HepG2 (cell line): ENCODE measurements at regions not wholly inside any gene's neighbourhood (a gene's known extent, or its start where the extent isn't known, plus 50 kb on each side); places are given as distances from the start of the nearest gene placed in this dataset.

ENCODE experiments used
- BRD4 ChIP-seq: sonication (generic); formaldehyde crosslinking; IDR thresholded peaks from 2 replicates; pipeline ENCODE4 v1.4.0; 2020; ENCODE audit warnings: missing genetic modification reagents
- ERF ChIP-seq: IDR thresholded peaks from 2 replicates; pipeline ENCODE4 v1.6.1; 2018; ENCODE audit warnings: missing biosample characterization, missing genetic modification reagents
- ESRRA ChIP-seq: sonication (generic); formaldehyde crosslinking; IDR thresholded peaks from 2 replicates; pipeline ENCODE4 v1.5.1; 2020; ENCODE audit warnings: mild to moderate bottlenecking, low read depth, missing genetic modification reagents
- EZH2 ChIP-seq: conservative IDR thresholded peaks from 2 replicates; pipeline ENCODE4 v1.6.1; 2012; ENCODE audit warnings: mild to moderate bottlenecking, low read depth, low read length, moderate library complexity
- MEF2D ChIP-seq: sonication (generic); formaldehyde crosslinking; IDR thresholded peaks from 2 replicates; pipeline ENCODE4 v1.5.1; 2020; ENCODE audit warnings: mild to moderate bottlenecking, missing genetic modification reagents
- RFXAP ChIP-seq: sonication (generic); formaldehyde crosslinking; IDR thresholded peaks from 2 replicates; pipeline ENCODE4 v1.4.0; 2020; ENCODE audit warnings: missing genetic modification reagents, borderline replicate concordance
- SP4 ChIP-seq: sonication (generic); formaldehyde crosslinking; IDR thresholded peaks from 2 replicates; pipeline ENCODE4 v1.8.1; 2023; ENCODE audit warnings: mild to moderate bottlenecking, missing genetic modification reagents
- SRF ChIP-seq: IDR thresholded peaks from 2 replicates; pipeline ENCODE4 v1.6.1; 2011; ENCODE audit warnings: mild to moderate bottlenecking, low read depth, low read length, moderate library complexity
- TEAD2 ChIP-seq: sonication (generic); formaldehyde crosslinking; IDR thresholded peaks from 2 replicates; pipeline ENCODE4 v1.9.0; 2021; ENCODE audit warnings: missing genetic modification reagents
- TRIM24 ChIP-seq: sonication (generic); formaldehyde crosslinking; IDR thresholded peaks from 2 replicates; pipeline ENCODE4 v1.8.0; 2022; ENCODE audit warnings: mild to moderate bottlenecking, missing genetic modification reagents
- ZFP36L1 ChIP-seq: sonication (generic); formaldehyde crosslinking; IDR thresholded peaks from 2 replicates; pipeline ENCODE4 v1.8.0; 2022; ENCODE audit warnings: mild to moderate bottlenecking, missing genetic modification reagents, moderate library complexity
- ZFY ChIP-seq: sonication (generic); formaldehyde crosslinking; IDR thresholded peaks from 2 replicates; pipeline ENCODE4 v1.4.0; 2020; ENCODE audit warnings: missing genetic modification reagents
- ZNF121 ChIP-seq: sonication (generic); formaldehyde crosslinking; IDR thresholded peaks from 2 replicates; pipeline ENCODE4 v1.5.0; 2020; ENCODE audit warnings: mild to moderate bottlenecking, missing genetic modification reagents
- ZNF160 ChIP-seq: sonication (generic); formaldehyde crosslinking; IDR thresholded peaks from 2 replicates; pipeline ENCODE4 v1.8.0; 2022; ENCODE audit warnings: mild to moderate bottlenecking, inconsistent platforms, missing genetic modification reagents
- ZNF205 ChIP-seq: IDR thresholded peaks from 2 replicates; pipeline ENCODE4 v1.6.1; 2018; ENCODE audit warnings: missing biosample characterization, missing genetic modification reagents
- ZNF253 ChIP-seq: sonication (generic); formaldehyde crosslinking; IDR thresholded peaks from 2 replicates; pipeline ENCODE4 v1.8.0; 2022; ENCODE audit warnings: mild to moderate bottlenecking, missing genetic modification reagents, borderline replicate concordance
- ZNF564 ChIP-seq: sonication (generic); formaldehyde crosslinking; IDR thresholded peaks from 2 replicates; pipeline ENCODE4 v1.8.1; 2023; ENCODE audit warnings: mild to moderate bottlenecking, missing genetic modification reagents
- ZNF7 ChIP-seq: IDR thresholded peaks from 2 replicates; pipeline ENCODE4 v1.6.1; 2016; ENCODE audit warnings: missing biosample characterization, missing genetic modification reagents
- ZNF790 ChIP-seq: sonication (generic); formaldehyde crosslinking; IDR thresholded peaks from 2 replicates; pipeline ENCODE4 v1.8.0; 2022; ENCODE audit warnings: missing genetic modification reagents, mild to moderate bottlenecking, borderline replicate concordance
- ZNF816 ChIP-seq: sonication (generic); formaldehyde crosslinking; IDR thresholded peaks from 2 replicates; pipeline ENCODE4 v1.8.0; 2022; ENCODE audit warnings: missing genetic modification reagents, mild to moderate bottlenecking, borderline replicate concordance
- ZSCAN20 ChIP-seq: sonication (generic); formaldehyde crosslinking; IDR thresholded peaks from 2 replicates; pipeline ENCODE4 v1.4.0; 2020; ENCODE audit warnings: missing genetic modification reagents, mild to moderate bottlenecking, borderline replicate concordance
- TF ChIP-seq, protein P1 (sequence below): sonication (generic); formaldehyde crosslinking; IDR thresholded peaks from 2 replicates; pipeline ENCODE4 v1.4.0; 2020; ENCODE audit warnings: mild to moderate bottlenecking, missing genetic modification reagents
- TF ChIP-seq, protein P2 (sequence below): sonication (generic); formaldehyde crosslinking; IDR thresholded peaks from 2 replicates; pipeline ENCODE4 v1.4.0; 2020; ENCODE audit warnings: missing genetic modification reagents, borderline replicate concordance
- TF ChIP-seq, protein P3 (sequence below), 2 experiments: IDR thresholded peaks; 2 replicates each; pipeline ENCODE4 v1.6.1; 2011 to 2012; ENCODE audit warnings: low read length in 2 of 2, borderline replicate concordance in 1 of 2, low read depth in 1 of 2, mild to moderate bottlenecking in 1 of 2, moderate library complexity in 1 of 2
- TF ChIP-seq, protein P4 (sequence below): sonication (generic); formaldehyde crosslinking; IDR thresholded peaks from 2 replicates; pipeline ENCODE4 v1.8.1; 2023; ENCODE audit warnings: missing genetic modification reagents, mild to moderate bottlenecking, borderline replicate concordance

DNA sequence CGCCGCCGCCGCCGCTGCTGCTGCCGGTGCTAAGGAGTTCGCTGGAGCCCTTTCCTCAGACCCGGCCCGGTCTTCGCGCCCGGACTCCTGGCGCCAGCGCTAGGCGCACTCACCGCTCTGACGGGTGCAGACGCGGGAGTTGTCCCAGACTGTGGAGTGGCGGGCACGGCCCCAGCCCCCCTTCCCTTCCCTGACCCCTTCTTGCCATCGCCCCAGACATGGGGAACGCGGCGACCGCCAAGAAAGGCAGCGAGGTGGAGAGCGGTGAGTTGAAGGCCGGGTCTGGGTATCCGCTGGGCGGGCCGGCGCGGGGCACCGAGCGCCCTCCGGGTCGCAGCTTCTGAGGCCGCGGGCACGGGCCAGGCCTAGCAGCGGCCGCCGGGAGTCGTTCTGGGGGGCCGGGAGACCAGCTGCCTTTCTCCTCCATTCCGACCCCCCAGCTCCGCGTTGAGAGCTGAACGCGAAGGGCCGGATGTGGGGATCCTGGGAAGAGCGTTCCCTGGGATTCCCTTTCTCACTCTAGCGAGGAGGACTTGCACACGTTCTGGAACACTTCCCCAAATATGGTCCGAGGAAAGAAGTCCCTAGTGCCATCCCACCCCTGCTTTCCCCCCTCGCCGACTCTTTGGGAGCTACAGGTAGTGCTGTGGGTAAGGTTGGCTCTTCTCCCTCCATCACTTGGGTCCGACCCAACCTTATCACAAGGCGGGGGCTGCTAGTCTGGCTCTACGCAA is 65.8 kb upstream of the PRKACB start (continued):
- TF ChIP-seq, protein P1, sequence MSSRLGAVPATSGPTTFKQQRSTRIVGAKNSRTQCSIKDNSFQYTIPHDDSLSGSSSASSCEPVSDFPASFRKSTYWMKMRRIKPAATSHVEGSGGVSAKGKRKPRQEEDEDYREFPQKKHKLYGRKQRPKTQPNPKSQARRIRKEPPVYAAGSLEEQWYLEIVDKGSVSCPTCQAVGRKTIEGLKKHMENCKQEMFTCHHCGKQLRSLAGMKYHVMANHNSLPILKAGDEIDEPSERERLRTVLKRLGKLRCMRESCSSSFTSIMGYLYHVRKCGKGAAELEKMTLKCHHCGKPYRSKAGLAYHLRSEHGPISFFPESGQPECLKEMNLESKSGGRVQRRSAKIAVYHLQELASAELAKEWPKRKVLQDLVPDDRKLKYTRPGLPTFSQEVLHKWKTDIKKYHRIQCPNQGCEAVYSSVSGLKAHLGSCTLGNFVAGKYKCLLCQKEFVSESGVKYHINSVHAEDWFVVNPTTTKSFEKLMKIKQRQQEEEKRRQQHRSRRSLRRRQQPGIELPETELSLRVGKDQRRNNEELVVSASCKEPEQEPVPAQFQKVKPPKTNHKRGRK (CRISPR knock-in tag) = no peak
- TF ChIP-seq TEAD2 = no peak
- TF ChIP-seq, protein P2, sequence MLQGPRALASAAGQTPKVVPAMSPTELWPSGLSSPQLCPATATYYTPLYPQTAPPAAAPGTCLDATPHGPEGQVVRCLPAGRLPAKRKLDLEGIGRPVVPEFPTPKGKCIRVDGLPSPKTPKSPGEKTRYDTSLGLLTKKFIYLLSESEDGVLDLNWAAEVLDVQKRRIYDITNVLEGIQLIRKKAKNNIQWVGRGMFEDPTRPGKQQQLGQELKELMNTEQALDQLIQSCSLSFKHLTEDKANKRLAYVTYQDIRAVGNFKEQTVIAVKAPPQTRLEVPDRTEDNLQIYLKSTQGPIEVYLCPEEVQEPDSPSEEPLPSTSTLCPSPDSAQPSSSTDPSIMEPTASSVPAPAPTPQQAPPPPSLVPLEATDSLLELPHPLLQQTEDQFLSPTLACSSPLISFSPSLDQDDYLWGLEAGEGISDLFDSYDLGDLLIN (CRISPR knock-in tag) = no peak; the same call in 1 of the 2 replicates
- no peak for TF ChIP-seq EZH2
- TF ChIP-seq ZFY (CRISPR knock-in tag) = peak; percentile 75
- TF ChIP-seq ZNF253 (CRISPR knock-in tag) = no peak
- TF ChIP-seq ZNF205 (CRISPR knock-in tag) = no peak
- TF ChIP-seq, protein P3, sequence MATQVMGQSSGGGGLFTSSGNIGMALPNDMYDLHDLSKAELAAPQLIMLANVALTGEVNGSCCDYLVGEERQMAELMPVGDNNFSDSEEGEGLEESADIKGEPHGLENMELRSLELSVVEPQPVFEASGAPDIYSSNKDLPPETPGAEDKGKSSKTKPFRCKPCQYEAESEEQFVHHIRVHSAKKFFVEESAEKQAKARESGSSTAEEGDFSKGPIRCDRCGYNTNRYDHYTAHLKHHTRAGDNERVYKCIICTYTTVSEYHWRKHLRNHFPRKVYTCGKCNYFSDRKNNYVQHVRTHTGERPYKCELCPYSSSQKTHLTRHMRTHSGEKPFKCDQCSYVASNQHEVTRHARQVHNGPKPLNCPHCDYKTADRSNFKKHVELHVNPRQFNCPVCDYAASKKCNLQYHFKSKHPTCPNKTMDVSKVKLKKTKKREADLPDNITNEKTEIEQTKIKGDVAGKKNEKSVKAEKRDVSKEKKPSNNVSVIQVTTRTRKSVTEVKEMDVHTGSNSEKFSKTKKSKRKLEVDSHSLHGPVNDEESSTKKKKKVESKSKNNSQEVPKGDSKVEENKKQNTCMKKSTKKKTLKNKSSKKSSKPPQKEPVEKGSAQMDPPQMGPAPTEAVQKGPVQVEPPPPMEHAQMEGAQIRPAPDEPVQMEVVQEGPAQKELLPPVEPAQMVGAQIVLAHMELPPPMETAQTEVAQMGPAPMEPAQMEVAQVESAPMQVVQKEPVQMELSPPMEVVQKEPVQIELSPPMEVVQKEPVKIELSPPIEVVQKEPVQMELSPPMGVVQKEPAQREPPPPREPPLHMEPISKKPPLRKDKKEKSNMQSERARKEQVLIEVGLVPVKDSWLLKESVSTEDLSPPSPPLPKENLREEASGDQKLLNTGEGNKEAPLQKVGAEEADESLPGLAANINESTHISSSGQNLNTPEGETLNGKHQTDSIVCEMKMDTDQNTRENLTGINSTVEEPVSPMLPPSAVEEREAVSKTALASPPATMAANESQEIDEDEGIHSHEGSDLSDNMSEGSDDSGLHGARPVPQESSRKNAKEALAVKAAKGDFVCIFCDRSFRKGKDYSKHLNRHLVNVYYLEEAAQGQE (IDR thresholded peaks at IDR 0.05; ENCODE audit: borderline replicate concordance in 1 of 2, low read depth in 1 of 2, low read length in 2 of 2) = no peak
- no peak for TF ChIP-seq MEF2D (CRISPR knock-in tag)
- no peak for TF ChIP-seq ZNF121 (CRISPR knock-in tag)
- no peak for TF ChIP-seq ZNF7 (CRISPR knock-in tag)
- peak; percentile 24; the same call in 1 of the 2 replicates for TF ChIP-seq ERF
- TF ChIP-seq ZFP36L1 (CRISPR knock-in tag) = no peak
- no peak for TF ChIP-seq TRIM24 (CRISPR knock-in tag)
- no peak for TF ChIP-seq ZSCAN20 (CRISPR knock-in tag)
- no peak for TF ChIP-seq BRD4 (CRISPR knock-in tag)
- TF ChIP-seq ZNF564 = no peak
- TF ChIP-seq ZNF816 (CRISPR knock-in tag) = no peak
- TF ChIP-seq, protein P4, sequence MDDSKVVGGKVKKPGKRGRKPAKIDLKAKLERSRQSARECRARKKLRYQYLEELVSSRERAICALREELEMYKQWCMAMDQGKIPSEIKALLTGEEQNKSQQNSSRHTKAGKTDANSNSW (CRISPR knock-in tag) = no peak
- no peak; the same call in 1 of the 2 replicates for TF ChIP-seq SP4
- no peak for TF ChIP-seq RFXAP (CRISPR knock-in tag)
- peak; percentile 44; the same call in 1 of the 2 replicates for TF ChIP-seq SRF
- TF ChIP-seq ESRRA = no peak
- no peak for TF ChIP-seq ZNF790 (CRISPR knock-in tag)
- 0 out of 2 replicates have a peak, but pooled peaks have one; percentile 19 for TF ChIP-seq ZNF160 (CRISPR knock-in tag)
